ENCODE measurements at regions not wholly inside any gene's neighbourhood (a gene's known extent, or its start where the extent isn't known, plus 50 kb on each side); places are given as distances from the start of the nearest gene placed in this dataset.

DNA sequence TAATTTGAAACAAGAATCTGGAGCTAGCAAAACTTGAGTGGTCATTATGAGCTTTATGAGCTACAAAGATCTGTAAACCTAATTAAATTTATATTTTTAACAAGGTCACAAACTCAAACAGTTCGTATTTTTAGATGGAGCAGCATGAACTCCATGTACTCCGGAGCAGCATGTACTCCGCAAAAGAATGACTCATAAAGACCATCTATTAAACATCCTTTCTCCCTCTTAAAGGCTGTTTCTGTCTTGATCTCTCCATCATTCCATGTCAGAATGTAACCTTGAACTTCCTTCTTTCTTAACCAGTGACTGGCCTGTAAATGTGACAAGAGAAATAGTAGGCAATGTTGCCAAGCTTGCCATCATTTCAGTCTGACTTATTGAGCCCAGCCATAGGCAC, 696.9 kb downstream of the ZNF385D start:
- Mint-ChIP-seq H3K36me3 (ENCODE audit: low read depth) (peaks cover 49% of the 10 kb centered on the region), H3K9me3 (peaks cover 12% of the 10 kb centered on the region), H3K27ac (no peak overlapping the region), H3K4me1 (no peaks in the 10 kb centered on the region), H3K4me3 (no peak overlapping the region), H3K27me3 (ENCODE audit: insufficient read depth) (no peaks in the 10 kb centered on the region)
- H3K4me1 ChIP-seq (ENCODE audit: control insufficient read depth, insufficient read depth, low read length): no peaks in the 10 kb centered on the region
- H3K9me3 ChIP-seq (ENCODE audit: control insufficient read depth, low read length): no peaks in the 10 kb centered on the region
- DNase-seq: no peak
- WGBS, 2 experiments (ENCODE audit: insufficient coverage in 1 of 2, insufficient read length in 1 of 2): 91 to 96% methylated on average over 3 of the region's 3 CpGs
- TF ChIP-seq, protein P1, sequence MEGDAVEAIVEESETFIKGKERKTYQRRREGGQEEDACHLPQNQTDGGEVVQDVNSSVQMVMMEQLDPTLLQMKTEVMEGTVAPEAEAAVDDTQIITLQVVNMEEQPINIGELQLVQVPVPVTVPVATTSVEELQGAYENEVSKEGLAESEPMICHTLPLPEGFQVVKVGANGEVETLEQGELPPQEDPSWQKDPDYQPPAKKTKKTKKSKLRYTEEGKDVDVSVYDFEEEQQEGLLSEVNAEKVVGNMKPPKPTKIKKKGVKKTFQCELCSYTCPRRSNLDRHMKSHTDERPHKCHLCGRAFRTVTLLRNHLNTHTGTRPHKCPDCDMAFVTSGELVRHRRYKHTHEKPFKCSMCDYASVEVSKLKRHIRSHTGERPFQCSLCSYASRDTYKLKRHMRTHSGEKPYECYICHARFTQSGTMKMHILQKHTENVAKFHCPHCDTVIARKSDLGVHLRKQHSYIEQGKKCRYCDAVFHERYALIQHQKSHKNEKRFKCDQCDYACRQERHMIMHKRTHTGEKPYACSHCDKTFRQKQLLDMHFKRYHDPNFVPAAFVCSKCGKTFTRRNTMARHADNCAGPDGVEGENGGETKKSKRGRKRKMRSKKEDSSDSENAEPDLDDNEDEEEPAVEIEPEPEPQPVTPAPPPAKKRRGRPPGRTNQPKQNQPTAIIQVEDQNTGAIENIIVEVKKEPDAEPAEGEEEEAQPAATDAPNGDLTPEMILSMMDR (conservative IDR thresholded peaks at IDR 0.05): no peak
- H3K36me3 ChIP-seq (ENCODE audit: control insufficient read depth, insufficient read depth, low read length): no peaks in the 10 kb centered on the region
- no peak overlapping the region for H3K4me3 ChIP-seq (ENCODE audit: low read length)
- H3K27me3 ChIP-seq (ENCODE audit: control insufficient read depth, insufficient read depth, low read length, poor library complexity, severe bottlenecking): no peaks in the 10 kb centered on the region
- H3K27ac ChIP-seq (ENCODE audit: low read depth, low read length): no peak overlapping the region
- no peak overlapping the region for H3K9ac ChIP-seq (ENCODE audit: extremely low read depth, low read length, poor library complexity, severe bottlenecking)

DNA sequence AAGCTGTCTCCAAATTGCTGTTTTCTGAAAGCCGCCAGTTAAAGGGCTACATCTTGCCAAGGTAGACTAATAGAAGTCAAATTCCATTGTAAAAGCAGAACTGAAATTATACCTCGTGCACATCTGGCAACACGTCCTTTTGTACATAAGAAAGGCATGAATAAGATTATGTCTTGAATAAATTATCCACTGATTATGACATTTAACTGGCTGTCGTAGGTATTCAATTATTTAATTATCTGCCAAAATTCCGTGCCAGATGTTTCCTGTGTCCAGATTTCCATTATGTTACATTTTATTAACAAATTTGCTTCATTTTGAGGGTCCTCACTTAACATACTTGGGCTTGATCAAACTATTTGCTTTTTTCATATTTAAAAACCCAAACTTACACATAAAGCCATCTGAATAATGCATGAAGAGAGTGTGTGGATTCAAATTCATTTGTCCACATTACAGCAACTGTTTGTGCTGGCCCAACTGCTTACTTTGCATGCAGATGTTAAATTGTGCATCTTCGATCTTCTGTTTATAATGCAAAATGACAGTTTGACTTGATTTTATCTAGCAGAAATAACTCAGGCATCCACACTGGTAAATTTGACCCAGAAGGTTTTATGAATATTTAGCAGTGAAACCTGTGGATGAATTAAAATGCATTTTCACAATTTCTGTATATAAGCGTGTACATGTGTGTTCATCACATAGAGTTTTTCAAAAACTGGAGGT, 701.5 kb downstream of the ZNF385D start:
- H3K27ac Mint-ChIP-seq: no peak overlapping the region
- H3K27me3 Mint-ChIP-seq (ENCODE audit: insufficient read depth): no peaks in the 10 kb centered on the region
- Histone ChIP-seq H3K27me3 (ENCODE audit: control insufficient read depth, insufficient read depth, low read length, poor library complexity, severe bottlenecking) (no peaks in the 10 kb centered on the region), H3K4me1 (ENCODE audit: control insufficient read depth, insufficient read depth, low read length) (no peaks in the 10 kb centered on the region), H3K4me3 (ENCODE audit: low read length) (no peak overlapping the region), H3K9ac (ENCODE audit: extremely low read depth, low read length, poor library complexity, severe bottlenecking) (no peak overlapping the region), H3K9me3 (ENCODE audit: control insufficient read depth, low read length) (no peaks in the 10 kb centered on the region), H3K27ac (ENCODE audit: low read depth, low read length) (no peak overlapping the region), H3K36me3 (ENCODE audit: control insufficient read depth, insufficient read depth, low read length) (no peaks in the 10 kb centered on the region)
- no peak overlapping the region for H3K4me3 Mint-ChIP-seq
- peaks cover 41% of the 10 kb centered on the region for H3K36me3 Mint-ChIP-seq (ENCODE audit: low read depth)
- 94% methylated on average over 6 to 7 of the region's 7 CpGs for WGBS, 2 experiments (ENCODE audit: insufficient coverage in 1 of 2, insufficient read length in 1 of 2)
- TF ChIP-seq, protein P1 (conservative IDR thresholded peaks at IDR 0.05): no peak
- no peak for DNase-seq
- H3K4me1 Mint-ChIP-seq: peaks cover 2% of the 10 kb centered on the region
- peaks cover 10% of the 10 kb centered on the region for H3K9me3 Mint-ChIP-seq

DNA sequence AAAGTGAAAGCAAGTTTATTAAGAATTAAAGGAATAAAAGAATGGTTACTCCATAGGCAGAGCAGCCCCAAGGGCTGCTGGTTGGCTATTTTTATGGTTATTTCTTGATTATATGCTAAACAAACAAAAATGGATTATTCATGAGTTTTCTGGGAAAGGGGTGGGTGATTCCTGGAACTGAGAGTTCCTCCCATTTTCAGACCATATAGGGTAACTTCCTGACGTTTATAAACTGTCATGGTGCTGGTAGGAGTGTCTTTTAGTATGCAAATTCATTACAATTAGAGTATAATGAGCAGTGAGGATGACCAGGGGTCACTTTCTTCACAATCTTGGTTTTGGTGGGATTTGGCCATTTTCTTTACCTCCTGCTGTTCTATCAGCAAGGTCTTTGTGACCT, 707.9 kb downstream of the ZNF385D start:
- Histone ChIP-seq H3K4me1 (ENCODE audit: control insufficient read depth, insufficient read depth, low read length) (no peaks in the 10 kb centered on the region), H3K27ac (ENCODE audit: low read depth, low read length) (no peak overlapping the region), H3K9me3 (ENCODE audit: control insufficient read depth, low read length) (no peaks in the 10 kb centered on the region), H3K9ac (ENCODE audit: extremely low read depth, low read length, poor library complexity, severe bottlenecking) (no peak overlapping the region), H3K4me3 (ENCODE audit: low read length) (no peak overlapping the region), H3K27me3 (ENCODE audit: control insufficient read depth, insufficient read depth, low read length, poor library complexity, severe bottlenecking) (no peaks in the 10 kb centered on the region), H3K36me3 (ENCODE audit: control insufficient read depth, insufficient read depth, low read length) (peaks cover 12% of the 10 kb centered on the region)
- H3K27me3 Mint-ChIP-seq (ENCODE audit: insufficient read depth): no peaks in the 10 kb centered on the region
- peaks cover 18% of the 10 kb centered on the region for H3K4me1 Mint-ChIP-seq
- 100% methylated on average over 1 of the region's 1 CpG; no CpG with 5 or more reads in 1 of the 2 experiments for WGBS, 2 experiments (ENCODE audit: insufficient coverage in 1 of 2, insufficient read length in 1 of 2)
- DNase-seq: no peak
- H3K27ac Mint-ChIP-seq: no peak overlapping the region
- peaks cover 2% of the 10 kb centered on the region for H3K9me3 Mint-ChIP-seq
- H3K36me3 Mint-ChIP-seq (ENCODE audit: low read depth): peaks cover 42% of the 10 kb centered on the region
- no peak overlapping the region for H3K4me3 Mint-ChIP-seq
- TF ChIP-seq, protein P1 (conservative IDR thresholded peaks at IDR 0.05): no peak

Data from endodermal cell (in vitro differentiated cells).